Keratinocyte (primary cell): ENCODE measurements at regions not wholly inside any gene's neighbourhood (a gene's known extent, or its start where the extent isn't known, plus 50 kb on each side); places are given as distances from the start of the nearest gene placed in this dataset.
"Not testable (repeated sequence)": the region's sequence is repeated elsewhere in the genome, so short reads cannot be mapped to it uniquely, and the experiment has no call there.

Experiments used
- DNase-seq: peaks from one replicate; pipeline ENCODE4 v3.0.0-alpha.2; 2011; ENCODE audit warnings: low read depth, missing footprints, low spot score
- FAIRE-seq: peaks from 2 replicates; lab custom pipeline; 2011; peaks lifted over from hg19 to GRCh38; lab: Jason Lieb, UNC
- H2AFZ ChIP-seq: 2 replicates; pipeline ENCODE4 v1.6.0; 2012; ENCODE audit warnings: low read length, control low read depth, inconsistent platforms; ENCODE audit not compliant: control insufficient read depth
- H3K27ac ChIP-seq: 2 replicates; pipeline ENCODE4 v1.5.1; 2011; ENCODE audit warnings: low read length; ENCODE audit not compliant: control insufficient read depth, insufficient read depth
- H3K27me3 ChIP-seq: 3 replicates; pipeline ENCODE4 v1.6.0; 2011; ENCODE audit warnings: low read length; ENCODE audit not compliant: control insufficient read depth, insufficient read depth; ENCODE audit errors: extremely low read depth
- H3K36me3 ChIP-seq, 2 experiments: 2 replicates in 1 of 2; 3 replicates in 1 of 2; pipeline ENCODE4 v1.5.1; 2011; ENCODE audit warnings: low read length in 2 of 2, mild to moderate bottlenecking in 1 of 2; ENCODE audit not compliant: control insufficient read depth in 2 of 2, insufficient read depth in 2 of 2; ENCODE audit errors: extremely low read depth in 1 of 2
- H3K4me1 ChIP-seq: 3 replicates; pipeline ENCODE4 v1.5.1; 2011; ENCODE audit warnings: low read length; ENCODE audit not compliant: control insufficient read depth, insufficient read depth; ENCODE audit errors: extremely low read depth
- H3K4me2 ChIP-seq: 3 replicates; pipeline ENCODE4 v1.6.0; 2011; ENCODE audit warnings: low read depth, low read length; ENCODE audit not compliant: control insufficient read depth, insufficient read depth; ENCODE audit errors: extremely low read depth
- H3K4me3 ChIP-seq, 3 experiments: fragments of 200-600 bp in 1 of 3; sonication (generic) in 1 of 3; 2 replicates in 2 of 3; 3 replicates in 1 of 3; pipeline ENCODE4 v1.5.1; 2011 to 2016; ENCODE audit warnings: low read length in 3 of 3, mild to moderate bottlenecking in 3 of 3, control low read depth in 2 of 3, inconsistent platforms in 1 of 3, low read depth in 1 of 3, mixed read lengths in 1 of 3, mixed run types in 1 of 3, moderate library complexity in 1 of 3; ENCODE audit not compliant: control insufficient read depth in 2 of 3, insufficient read depth in 2 of 3; ENCODE audit errors: extremely low read depth in 1 of 3
- H3K79me2 ChIP-seq: 2 replicates; pipeline ENCODE4 v1.6.0; 2012; ENCODE audit warnings: low read length; ENCODE audit not compliant: control insufficient read depth, insufficient read depth
- H3K9ac ChIP-seq: 3 replicates; pipeline ENCODE4 v1.6.0; 2011; ENCODE audit warnings: low read length; ENCODE audit not compliant: control insufficient read depth, insufficient read depth; ENCODE audit errors: extremely low read depth
- H3K9me1 ChIP-seq: 3 replicates; pipeline ENCODE4 v1.6.0; 2011; ENCODE audit warnings: low read length; ENCODE audit not compliant: control insufficient read depth, insufficient read depth; ENCODE audit errors: extremely low read depth
- H3K9me3 ChIP-seq: 2 replicates; pipeline ENCODE4 v1.5.1; 2012; ENCODE audit warnings: low read depth, low read length; ENCODE audit not compliant: control insufficient read depth
- H4K20me1 ChIP-seq: 3 replicates; pipeline ENCODE4 v1.6.0; 2011; ENCODE audit warnings: low read length; ENCODE audit not compliant: control insufficient read depth, insufficient read depth; ENCODE audit errors: extremely low read depth
- CTCF ChIP-seq, 3 experiments: IDR thresholded peaks in 1 of 3; conservative IDR thresholded peaks in 1 of 3; optimal IDR thresholded peaks in 1 of 3; 2 replicates in 2 of 3; 3 replicates in 1 of 3; pipeline versions ENCODE3 to v1.5.1; 2011; ENCODE audit warnings: low read length in 3 of 3, mild to moderate bottlenecking in 3 of 3, moderate library complexity in 2 of 3, control low read depth in 1 of 3, inconsistent platforms in 1 of 3; ENCODE audit not compliant: insufficient read depth in 2 of 3; ENCODE audit errors: extremely low read depth in 1 of 3
- EZH2 ChIP-seq: IDR thresholded peaks from one replicate; pipeline ENCODE4 v1.6.1; 2012; ENCODE audit warnings: inconsistent platforms, mild to moderate bottlenecking, low read length, moderate library complexity
- dilution Hi-C: fragments of 300-500 bp; cut with MboI; formaldehyde crosslinking; loops from one replicate; pipeline ENCODE4 v1.7.0; 2020; ENCODE audit warnings: low sequenced_read_pairs; ENCODE audit not compliant: extremely low pct_ligation_motif_present

- H3K27ac ChIP-seq = no peak overlapping the region
- DNase-seq = no peak
- no peaks in the 10 kb centered on the region for H3K4me1 ChIP-seq
- no peak for TF ChIP-seq CTCF (optimal IDR thresholded peaks at IDR 0.05 in 1 of 3, IDR thresholded peaks at IDR 0.05 in 1 of 3, conservative IDR thresholded peaks at IDR 0.05 in 1 of 3; ENCODE audit: extremely low read depth in 1 of 3, insufficient read depth in 2 of 3, low read length in 3 of 3)
- no peak for TF ChIP-seq EZH2
- no peaks in the 10 kb centered on the region for H3K79me2 ChIP-seq
- no peak for FAIRE-seq
- no peaks in the 10 kb centered on the region for H3K9me1 ChIP-seq
- dilution Hi-C loops = no loop called here
- no peaks in the 10 kb centered on the region for H3K36me3 ChIP-seq
- H4K20me1 ChIP-seq = no peaks in the 10 kb centered on the region
- no peak overlapping the region for H3K9ac ChIP-seq
- peaks cover 9% of the 10 kb centered on the region for H3K27me3 ChIP-seq
- H3K4me2 ChIP-seq = no peak overlapping the region
- H3K4me3 ChIP-seq = no peak overlapping the region
- H2AFZ ChIP-seq = no peak overlapping the region
- H3K9me3 ChIP-seq = no peaks in the 10 kb centered on the region
These were observed 200.0 kb downstream of the CDRT15L2 start for GRCh38 chr17:20779521-20779920.

DNA sequence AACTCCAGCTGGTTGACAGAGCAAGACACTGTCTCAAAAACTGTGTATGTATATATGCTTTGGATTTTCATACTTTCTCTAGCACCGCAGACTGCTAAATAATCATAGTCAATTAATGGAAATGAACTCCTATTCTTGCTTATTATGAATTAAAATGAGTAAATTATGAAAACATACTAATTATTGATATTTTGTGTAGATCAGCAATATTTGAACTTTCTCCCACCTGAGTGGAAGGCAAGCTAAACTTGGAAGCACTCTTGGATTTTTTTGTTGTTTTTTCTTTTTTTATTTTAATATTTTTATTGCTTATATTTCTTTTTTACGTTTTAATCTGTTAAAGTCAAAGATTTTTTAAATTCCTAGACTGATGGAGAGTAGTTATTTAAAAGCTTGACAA is 201.7 kb downstream of the CDRT15L2 start:
- Histone ChIP-seq H4K20me1 (no peaks in the 10 kb centered on the region), H3K36me3 (no peaks in the 10 kb centered on the region), H3K9me1 (no peaks in the 10 kb centered on the region), H3K27ac (no peak overlapping the region), H3K4me3 (no peak overlapping the region), H2AFZ (no peak overlapping the region), H3K27me3 (peaks cover 16% of the 10 kb centered on the region), H3K9me3 (no peaks in the 10 kb centered on the region), H3K9ac (no peak overlapping the region), H3K79me2 (no peaks in the 10 kb centered on the region), H3K4me1 (no peaks in the 10 kb centered on the region), H3K4me2 (no peak overlapping the region)
- DNase-seq = no peak
- FAIRE-seq = no peak
- TF ChIP-seq EZH2 (no peak), CTCF (optimal IDR thresholded peaks at IDR 0.05 in 1 of 3, IDR thresholded peaks at IDR 0.05 in 1 of 3, conservative IDR thresholded peaks at IDR 0.05 in 1 of 3; ENCODE audit: extremely low read depth in 1 of 3, insufficient read depth in 2 of 3, low read length in 3 of 3) (no peak)
- dilution Hi-C loops = no loop called here

GRCh38 chr17:20781869-20782268 is 202.3 kb downstream of the CDRT15L2 start:
- H2AFZ ChIP-seq, H4K20me1 ChIP-seq, H3K4me2 ChIP-seq, H3K9ac ChIP-seq, H3K4me1 ChIP-seq, dilution Hi-C loops, FAIRE-seq, H3K79me2 ChIP-seq, H3K9me1 ChIP-seq, H3K4me3 ChIP-seq, DNase-seq, H3K27ac ChIP-seq, H3K9me3 ChIP-seq, H3K36me3 ChIP-seq: not testable (repeated sequence)
- H3K27me3 ChIP-seq = peaks cover 16% of the 10 kb centered on the region
